Endodermal cell (in vitro differentiated cells): ENCODE measurements at regions not wholly inside any gene's neighbourhood (a gene's known extent, or its start where the extent isn't known, plus 50 kb on each side); places are given as distances from the start of the nearest gene placed in this dataset.

ENCODE experiments used
- DNase-seq: peaks from one replicate; pipeline ENCODE4 v3.0.0-alpha.2; 2017
- H3K27ac ChIP-seq: 2 replicates; pipeline ENCODE4 v1.5.1; 2013; ENCODE audit warnings: mild to moderate bottlenecking, low read depth, low read length, moderate library complexity
- H3K27me3 ChIP-seq: 2 replicates; pipeline ENCODE4 v1.6.1; 2013; ENCODE audit warnings: mild to moderate bottlenecking, low read length, moderate library complexity; ENCODE audit not compliant: insufficient read depth, control insufficient read depth, poor library complexity, severe bottlenecking
- H3K36me3 ChIP-seq: 2 replicates; pipeline ENCODE4 v1.7.0; 2013; ENCODE audit warnings: mild to moderate bottlenecking, low read length, moderate library complexity; ENCODE audit not compliant: control insufficient read depth, insufficient read depth
- H3K4me1 ChIP-seq: one replicate; pipeline ENCODE4 v1.7.0; 2013; ENCODE audit warnings: low read length; ENCODE audit not compliant: control insufficient read depth, insufficient read depth
- H3K4me3 ChIP-seq: 2 replicates; pipeline ENCODE4 v1.5.1; 2013; ENCODE audit warnings: mild to moderate bottlenecking, low read length, moderate library complexity
- H3K9ac ChIP-seq: 2 replicates; pipeline ENCODE4 v1.6.1; 2013; ENCODE audit warnings: mild to moderate bottlenecking, low read length, moderate library complexity; ENCODE audit not compliant: poor library complexity, severe bottlenecking; ENCODE audit errors: extremely low read depth
- H3K9me3 ChIP-seq: 2 replicates; pipeline ENCODE4 v1.6.1; 2013; ENCODE audit warnings: mild to moderate bottlenecking, low read length, moderate library complexity; ENCODE audit not compliant: control insufficient read depth
- H3K27ac Mint-ChIP-seq: 2 replicates; pipeline ENCODE4 v1.8.0; 2020; ENCODE audit warnings: mixed read lengths
- H3K27me3 Mint-ChIP-seq: 2 replicates; pipeline ENCODE4 v1.8.0; 2021; ENCODE audit warnings: mild to moderate bottlenecking, mixed read lengths; ENCODE audit not compliant: insufficient read depth
- H3K36me3 Mint-ChIP-seq: 2 replicates; pipeline ENCODE4 v1.8.0; 2020; ENCODE audit warnings: low read depth, mixed read lengths
- H3K4me1 Mint-ChIP-seq: 2 replicates; pipeline ENCODE4 v1.8.0; 2020; ENCODE audit warnings: mixed read lengths
- H3K4me3 Mint-ChIP-seq: 2 replicates; pipeline ENCODE4 v1.8.0; 2020; ENCODE audit warnings: mild to moderate bottlenecking, moderate library complexity, mixed read lengths
- H3K9me3 Mint-ChIP-seq: 2 replicates; pipeline ENCODE4 v1.8.0; 2020; ENCODE audit warnings: mild to moderate bottlenecking, mixed read lengths
- CTCF ChIP-seq: fragments of 200-600 bp; sonication (generic); conservative IDR thresholded peaks from 2 replicates; pipeline ENCODE4 v1.5.0; 2021; ENCODE audit warnings: antibody characterized with exemption, mild to moderate bottlenecking
- WGBS, 2 experiments: methylation state at CpG; one replicate each; pipeline versions ENCODE4 v1.1.5 to v1.1.7; 2013; ENCODE audit warnings: missing lambda C conversion rate in 2 of 2, mixed read lengths in 1 of 2; ENCODE audit not compliant: insufficient coverage in 1 of 2, insufficient read length in 1 of 2; 5-methylcytosine and 5-hydroxymethylcytosine counted together

GRCh38 chr13:72149701-72150100 is 282.7 kb upstream of the DACH1 start:
- Histone ChIP-seq H3K4me3 (no peak overlapping the region), H3K9me3 (no peaks in the 10 kb centered on the region), H3K27me3 (no peaks in the 10 kb centered on the region), H3K36me3 (no peaks in the 10 kb centered on the region), H3K27ac (no peak overlapping the region), H3K4me1 (no peaks in the 10 kb centered on the region), H3K9ac (no peak overlapping the region)
- no peaks in the 10 kb centered on the region for H3K27me3 Mint-ChIP-seq
- H3K27ac Mint-ChIP-seq = no peak overlapping the region
- H3K9me3 Mint-ChIP-seq = no peaks in the 10 kb centered on the region
- no peak overlapping the region for H3K4me3 Mint-ChIP-seq
- no peaks in the 10 kb centered on the region for H3K36me3 Mint-ChIP-seq
- peaks cover 9% of the 10 kb centered on the region for H3K4me1 Mint-ChIP-seq
- DNase-seq = no peak
- no peak for TF ChIP-seq CTCF

- H3K9me3 ChIP-seq = no peaks in the 10 kb centered on the region
- H3K27ac ChIP-seq = no peak overlapping the region
- no peaks in the 10 kb centered on the region for H3K27me3 ChIP-seq
- Mint-ChIP-seq H3K4me3 (no peak overlapping the region), H3K27me3 (no peaks in the 10 kb centered on the region), H3K36me3 (no peaks in the 10 kb centered on the region), H3K9me3 (no peaks in the 10 kb centered on the region), H3K4me1 (peaks cover 14% of the 10 kb centered on the region), H3K27ac (no peak overlapping the region)
- TF ChIP-seq CTCF = no peak
- H3K4me1 ChIP-seq = no peaks in the 10 kb centered on the region
- no peaks in the 10 kb centered on the region for H3K36me3 ChIP-seq
- no peak for DNase-seq
- 90 to 92% methylated on average over 4 to 5 of the region's 5 CpGs for WGBS, 2 experiments
- no peak overlapping the region for H3K9ac ChIP-seq
- H3K4me3 ChIP-seq = no peak overlapping the region
These were observed 279.8 kb upstream of the DACH1 start for GRCh38 chr13:72146816-72147215.

- no peaks in the 10 kb centered on the region for H3K27me3 Mint-ChIP-seq
These were observed 278.4 kb upstream of the DACH1 start for GRCh38 chr13:72145383-72145782.

More at GRCh38 chr13:72145383-72145782, 278.4 kb upstream of the DACH1 start:
- Mint-ChIP-seq H3K4me3 (no peak overlapping the region), H3K4me1 (peaks cover 14% of the 10 kb centered on the region), H3K9me3 (no peaks in the 10 kb centered on the region), H3K27ac (no peak overlapping the region), H3K36me3 (no peaks in the 10 kb centered on the region)
- Histone ChIP-seq H3K4me3 (no peak overlapping the region), H3K9me3 (no peaks in the 10 kb centered on the region), H3K27ac (no peak overlapping the region), H3K4me1 (no peaks in the 10 kb centered on the region), H3K9ac (no peak overlapping the region), H3K36me3 (no peaks in the 10 kb centered on the region), H3K27me3 (no peaks in the 10 kb centered on the region)
- WGBS, 2 experiments = 92 to 94% methylated on average over 2 of the region's 2 CpGs
- TF ChIP-seq CTCF = no peak
- no peak for DNase-seq
